ENCODE measurements at regions not wholly inside any gene's neighbourhood (a gene's known extent, or its start where the extent isn't known, plus 50 kb on each side); places are given as distances from the start of the nearest gene placed in this dataset.

DNA sequence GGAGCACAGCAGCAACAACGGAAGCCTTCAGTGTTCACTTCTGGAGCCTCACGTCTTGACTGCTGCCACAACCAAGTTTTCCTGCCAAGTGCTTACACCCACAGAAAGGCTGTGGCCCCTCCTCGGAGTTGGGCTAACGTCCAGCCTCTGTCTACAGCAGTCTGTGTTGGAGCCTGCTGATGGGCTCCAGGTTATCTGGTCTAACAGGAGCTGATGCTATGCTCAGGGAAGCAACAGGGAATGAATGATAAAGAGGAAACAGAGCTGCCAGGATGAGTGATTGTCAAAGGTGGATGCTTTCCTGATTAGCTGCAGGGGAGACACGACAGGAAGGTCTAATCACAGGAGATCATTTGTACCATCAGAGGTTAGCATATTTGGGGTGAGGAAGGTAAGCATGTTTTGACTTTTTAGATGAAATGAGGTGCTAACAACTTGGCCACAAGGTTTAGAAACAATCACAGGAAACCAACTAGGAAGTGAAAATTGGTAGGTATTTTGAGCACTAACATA is 53.8 kb upstream of the RCBTB2 start:
- TF ChIP-seq, protein P1, sequence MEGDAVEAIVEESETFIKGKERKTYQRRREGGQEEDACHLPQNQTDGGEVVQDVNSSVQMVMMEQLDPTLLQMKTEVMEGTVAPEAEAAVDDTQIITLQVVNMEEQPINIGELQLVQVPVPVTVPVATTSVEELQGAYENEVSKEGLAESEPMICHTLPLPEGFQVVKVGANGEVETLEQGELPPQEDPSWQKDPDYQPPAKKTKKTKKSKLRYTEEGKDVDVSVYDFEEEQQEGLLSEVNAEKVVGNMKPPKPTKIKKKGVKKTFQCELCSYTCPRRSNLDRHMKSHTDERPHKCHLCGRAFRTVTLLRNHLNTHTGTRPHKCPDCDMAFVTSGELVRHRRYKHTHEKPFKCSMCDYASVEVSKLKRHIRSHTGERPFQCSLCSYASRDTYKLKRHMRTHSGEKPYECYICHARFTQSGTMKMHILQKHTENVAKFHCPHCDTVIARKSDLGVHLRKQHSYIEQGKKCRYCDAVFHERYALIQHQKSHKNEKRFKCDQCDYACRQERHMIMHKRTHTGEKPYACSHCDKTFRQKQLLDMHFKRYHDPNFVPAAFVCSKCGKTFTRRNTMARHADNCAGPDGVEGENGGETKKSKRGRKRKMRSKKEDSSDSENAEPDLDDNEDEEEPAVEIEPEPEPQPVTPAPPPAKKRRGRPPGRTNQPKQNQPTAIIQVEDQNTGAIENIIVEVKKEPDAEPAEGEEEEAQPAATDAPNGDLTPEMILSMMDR (IDR thresholded peaks at IDR 0.05; ENCODE audit: poor library complexity): no peak
- TF ChIP-seq EZH2 (IDR thresholded peaks at IDR 0.05; ENCODE audit: borderline replicate concordance) (no peak), EZH2phosphoT487 (IDR thresholded peaks at IDR 0.05; ENCODE audit: low read depth, severe bottlenecking, unreplicated experiment) (no peak)
